ENCODE measurements at regions not wholly inside any gene's neighbourhood (a gene's known extent, or its start where the extent isn't known, plus 50 kb on each side); places are given as distances from the start of the nearest gene placed in this dataset.

GRCh38 chr11:103539166-103539565 is 429.9 kb downstream of the DYNC2H1 start:
- Histone ChIP-seq H3K9ac (ENCODE audit: low read length) (no peak overlapping the region), H3K9me3 (ENCODE audit: insufficient read depth, low read depth, low read length) (peaks cover 2% of the 10 kb centered on the region), H3K27me3 (ENCODE audit: insufficient read depth, low read length) (no peaks in the 10 kb centered on the region), H3K4me3 (ENCODE audit: insufficient read depth, low read depth, low read length) (no peak overlapping the region), H4K20me1 (ENCODE audit: insufficient read depth, low read length) (no peaks in the 10 kb centered on the region), H3K36me3 (ENCODE audit: insufficient read depth, low read length) (no peaks in the 10 kb centered on the region), H3K79me2 (ENCODE audit: insufficient read depth, low read length) (no peaks in the 10 kb centered on the region), H2AFZ (ENCODE audit: low read depth, low read length) (no peak overlapping the region), H3K27ac (ENCODE audit: low read depth, low read length) (no peak overlapping the region), H3K4me2 (ENCODE audit: low read length) (no peak overlapping the region), H3K4me1 (ENCODE audit: insufficient read depth, low read length) (no peaks in the 10 kb centered on the region)
- no peaks in the 10 kb centered on the region for H3K27me3 Mint-ChIP-seq (ENCODE audit: low read depth, unreplicated experiment)
- no peaks in the 10 kb centered on the region for H3K9me3 Mint-ChIP-seq (ENCODE audit: unreplicated experiment)
- no peaks in the 10 kb centered on the region for H3K36me3 Mint-ChIP-seq (ENCODE audit: low read depth, unreplicated experiment)
- FAIRE-seq (no peak), DNase-seq (ENCODE audit: low read depth) (no peak)
- peaks cover 6% of the 10 kb centered on the region for H3K4me1 Mint-ChIP-seq (ENCODE audit: low read depth, unreplicated experiment)
- H3K4me3 Mint-ChIP-seq (ENCODE audit: unreplicated experiment): no peak overlapping the region
- TF ChIP-seq EZH2 (IDR thresholded peaks at IDR 0.05; ENCODE audit: insufficient read depth, low read length): no peak
- TF ChIP-seq CTCF (IDR thresholded peaks at IDR 0.05; ENCODE audit: insufficient read depth, low read depth, low read length): no peak
- H3K27ac Mint-ChIP-seq (ENCODE audit: unreplicated experiment): no peak overlapping the region

GRCh38 chr11:103541186-103541795 is 432.1 kb downstream of the DYNC2H1 start:
- Histone ChIP-seq H3K4me1 (ENCODE audit: insufficient read depth, low read length) (no peaks in the 10 kb centered on the region), H2AFZ (ENCODE audit: low read depth, low read length) (no peak overlapping the region), H3K27ac (ENCODE audit: low read depth, low read length) (no peak overlapping the region), H3K79me2 (ENCODE audit: insufficient read depth, low read length) (no peaks in the 10 kb centered on the region), H3K36me3 (ENCODE audit: insufficient read depth, low read length) (no peaks in the 10 kb centered on the region), H3K9me3 (ENCODE audit: insufficient read depth, low read depth, low read length) (peaks cover 2% of the 10 kb centered on the region), H3K9ac (ENCODE audit: low read length) (no peak overlapping the region), H3K4me3 (ENCODE audit: insufficient read depth, low read depth, low read length) (no peak overlapping the region), H4K20me1 (ENCODE audit: insufficient read depth, low read length) (no peaks in the 10 kb centered on the region), H3K4me2 (ENCODE audit: low read length) (no peak overlapping the region), H3K27me3 (ENCODE audit: insufficient read depth, low read length) (no peaks in the 10 kb centered on the region)
- FAIRE-seq (no peak), DNase-seq (ENCODE audit: low read depth) (no peak)
- no peaks in the 10 kb centered on the region for H3K9me3 Mint-ChIP-seq (ENCODE audit: unreplicated experiment)
- TF ChIP-seq CTCF (IDR thresholded peaks at IDR 0.05; ENCODE audit: insufficient read depth, low read depth, low read length): no peak
- TF ChIP-seq EZH2 (IDR thresholded peaks at IDR 0.05; ENCODE audit: insufficient read depth, low read length): no peak
- H3K36me3 Mint-ChIP-seq (ENCODE audit: low read depth, unreplicated experiment): no peaks in the 10 kb centered on the region
- H3K27me3 Mint-ChIP-seq (ENCODE audit: low read depth, unreplicated experiment): no peaks in the 10 kb centered on the region
- H3K4me3 Mint-ChIP-seq (ENCODE audit: unreplicated experiment): no peak overlapping the region
- H3K4me1 Mint-ChIP-seq (ENCODE audit: low read depth, unreplicated experiment): peaks cover 11% of the 10 kb centered on the region
- no peak overlapping the region for H3K27ac Mint-ChIP-seq (ENCODE audit: unreplicated experiment)

- no peaks in the 10 kb centered on the region for H3K27me3 ChIP-seq (ENCODE audit: insufficient read depth, low read length)
- no peaks in the 10 kb centered on the region for H4K20me1 ChIP-seq (ENCODE audit: insufficient read depth, low read length)
- Mint-ChIP-seq H3K36me3 (ENCODE audit: low read depth, unreplicated experiment) (no peaks in the 10 kb centered on the region), H3K4me3 (ENCODE audit: unreplicated experiment) (no peak overlapping the region), H3K4me1 (ENCODE audit: low read depth, unreplicated experiment) (peaks cover 6% of the 10 kb centered on the region), H3K27ac (ENCODE audit: unreplicated experiment) (no peak overlapping the region), H3K27me3 (ENCODE audit: low read depth, unreplicated experiment) (no peaks in the 10 kb centered on the region), H3K9me3 (ENCODE audit: unreplicated experiment) (no peaks in the 10 kb centered on the region)
- DNase-seq (ENCODE audit: low read depth): no peak
- H3K36me3 ChIP-seq (ENCODE audit: insufficient read depth, low read length): no peaks in the 10 kb centered on the region
- FAIRE-seq: no peak
- H3K4me3 ChIP-seq (ENCODE audit: insufficient read depth, low read depth, low read length): no peak overlapping the region
- H3K27ac ChIP-seq (ENCODE audit: low read depth, low read length): no peak overlapping the region
- H3K9ac ChIP-seq (ENCODE audit: low read length): no peak overlapping the region
- TF ChIP-seq CTCF (IDR thresholded peaks at IDR 0.05; ENCODE audit: insufficient read depth, low read depth, low read length): no peak
- peaks cover 2% of the 10 kb centered on the region for H3K9me3 ChIP-seq (ENCODE audit: insufficient read depth, low read depth, low read length)
- H3K4me2 ChIP-seq (ENCODE audit: low read length): no peak overlapping the region
- no peaks in the 10 kb centered on the region for H3K79me2 ChIP-seq (ENCODE audit: insufficient read depth, low read length)
- no peaks in the 10 kb centered on the region for H3K4me1 ChIP-seq (ENCODE audit: insufficient read depth, low read length)
- no peak overlapping the region for H2AFZ ChIP-seq (ENCODE audit: low read depth, low read length)
Observed at GRCh38 chr11:103542851-103543250, 433.6 kb downstream of the DYNC2H1 start.
